ENCODE measurements at regions not wholly inside any gene's neighbourhood (a gene's known extent, or its start where the extent isn't known, plus 50 kb on each side); places are given as distances from the start of the nearest gene placed in this dataset.

DNA sequence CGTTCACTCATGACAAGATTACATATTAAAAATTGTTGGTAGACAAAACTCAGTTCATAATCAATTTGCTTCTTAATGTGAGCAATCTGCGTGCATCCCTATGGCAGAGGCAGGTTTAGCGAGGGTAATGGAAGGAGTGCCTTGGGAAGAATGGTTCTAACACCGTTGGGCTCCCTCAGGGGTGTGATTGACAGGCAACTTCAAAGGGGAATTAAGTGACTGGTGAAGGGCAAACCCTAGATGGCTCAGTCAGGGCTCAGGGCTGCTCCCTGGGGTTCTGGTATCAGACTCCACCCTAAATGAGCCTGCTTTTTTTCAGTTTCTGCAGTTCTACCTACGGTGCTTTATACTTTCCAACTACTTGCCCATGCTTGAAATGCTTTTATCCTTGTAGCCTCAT is 419.5 kb upstream of the CELF4 start:
- TF ChIP-seq CTCF (IDR thresholded peaks at IDR 0.05; ENCODE audit: insufficient read depth, low read depth, low read length) (no peak), EZH2 (IDR thresholded peaks at IDR 0.05; ENCODE audit: insufficient read depth, low read length) (no peak)
